GM19452 (cell line): ENCODE measurements at regions not wholly inside any gene's neighbourhood (a gene's known extent, or its start where the extent isn't known, plus 50 kb on each side); places are given as distances from the start of the nearest gene placed in this dataset.

Experiments
- ATAC-seq: cut with Tn5 transposase; IDR thresholded peaks from one replicate; pipeline ENCODE4 v1.9.1; 2021; ENCODE audit not compliant: unreplicated experiment

GRCh38 chr16:73233846-73234424 is 186.0 kb upstream of the ZFHX3 start:
- ATAC-seq = no peak

- ATAC-seq = no peak
These were observed 185.4 kb upstream of the ZFHX3 start for GRCh38 chr16:73233329-73233765.

- ATAC-seq = no peak
These were observed 184.8 kb upstream of the ZFHX3 start for GRCh38 chr16:73232555-73233328.

GRCh38 chr16:73231944-73232554 is 184.1 kb upstream of the ZFHX3 start:
- no peak for ATAC-seq

DNA sequence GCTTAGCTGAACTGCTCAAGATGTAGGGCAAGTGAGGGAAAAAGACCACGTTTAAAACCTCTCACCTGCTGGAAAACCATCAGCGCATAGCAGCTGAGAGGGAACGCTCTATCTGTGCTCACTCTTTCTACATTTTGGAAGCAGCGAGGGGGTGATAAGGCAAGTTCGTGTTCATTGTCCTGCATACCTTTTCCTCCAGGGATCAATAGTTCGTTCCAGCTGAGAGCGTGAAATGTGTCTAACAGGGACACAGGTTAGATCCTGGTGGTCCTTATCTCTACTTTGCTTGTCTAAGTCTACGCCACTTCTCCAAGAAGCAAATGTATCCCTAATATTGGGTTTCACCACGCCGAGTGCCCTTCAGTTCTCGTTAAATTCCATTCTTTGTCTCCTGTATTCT is 183.5 kb upstream of the ZFHX3 start:
- ATAC-seq = no peak

DNA sequence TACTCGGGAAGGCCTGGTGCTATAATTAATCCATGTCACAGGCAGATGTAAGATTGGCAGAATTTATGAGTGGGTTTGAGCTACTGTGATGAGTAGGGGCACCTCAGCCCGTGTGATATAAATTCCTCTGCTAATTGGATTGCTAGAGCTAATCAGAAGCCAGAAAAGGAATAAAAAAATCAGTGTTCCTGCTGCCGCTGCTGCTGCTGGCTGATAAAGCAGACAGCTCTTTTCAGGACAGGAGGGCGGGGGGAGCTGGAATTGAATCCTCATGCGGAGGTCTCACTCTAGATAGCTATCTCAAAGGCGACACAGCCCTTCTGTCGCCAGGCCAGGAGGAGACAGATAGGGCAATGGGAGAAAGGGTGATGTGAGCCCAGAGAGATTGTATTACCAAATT is 182.7 kb upstream of the ZFHX3 start:
- no peak for ATAC-seq

DNA sequence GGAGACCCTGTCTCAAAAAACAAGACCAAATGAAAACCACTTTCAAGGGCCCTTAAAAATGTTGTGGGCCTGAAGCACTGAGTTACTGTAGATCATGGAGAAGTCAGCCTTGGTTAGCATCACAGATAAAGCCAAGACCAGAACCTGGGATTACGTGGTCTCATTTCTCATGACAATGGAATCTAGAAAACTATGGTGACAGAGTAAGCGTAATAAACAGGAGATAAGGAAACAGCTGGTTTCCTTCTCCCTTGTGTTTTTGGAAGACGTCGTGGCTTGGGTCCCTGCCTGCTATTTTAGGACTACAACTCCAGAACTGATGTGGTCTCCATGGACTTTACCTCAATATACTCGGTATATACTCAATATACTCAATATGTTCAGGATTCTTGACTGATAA is 180.7 kb upstream of the ZFHX3 start:
- ATAC-seq = no peak

GRCh38 chr16:73226675-73227074 is 178.7 kb upstream of the ZFHX3 start:
- no peak for ATAC-seq

GRCh38 chr16:73225983-73226382 is 178.1 kb upstream of the ZFHX3 start:
- ATAC-seq = no peak

DNA sequence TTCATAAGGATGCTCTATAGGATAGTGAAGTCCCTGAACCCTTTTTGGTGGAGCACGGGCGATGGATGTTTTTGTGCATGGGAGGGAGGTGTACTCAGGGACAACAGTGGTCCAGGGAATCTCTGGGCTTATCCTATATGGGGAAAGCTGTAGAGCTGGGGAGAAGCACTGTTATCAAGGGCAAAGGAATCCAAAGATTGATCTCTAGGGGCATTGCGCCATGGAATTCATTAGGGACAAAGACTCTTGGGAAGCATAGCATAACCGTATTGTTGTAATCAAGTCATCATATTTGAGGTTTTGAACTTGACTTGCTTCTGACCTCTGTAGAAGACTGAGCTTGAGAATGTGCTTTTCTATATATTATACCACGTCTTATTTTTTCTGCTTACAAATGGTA is 172.9 kb upstream of the ZFHX3 start:
- no peak for ATAC-seq

DNA sequence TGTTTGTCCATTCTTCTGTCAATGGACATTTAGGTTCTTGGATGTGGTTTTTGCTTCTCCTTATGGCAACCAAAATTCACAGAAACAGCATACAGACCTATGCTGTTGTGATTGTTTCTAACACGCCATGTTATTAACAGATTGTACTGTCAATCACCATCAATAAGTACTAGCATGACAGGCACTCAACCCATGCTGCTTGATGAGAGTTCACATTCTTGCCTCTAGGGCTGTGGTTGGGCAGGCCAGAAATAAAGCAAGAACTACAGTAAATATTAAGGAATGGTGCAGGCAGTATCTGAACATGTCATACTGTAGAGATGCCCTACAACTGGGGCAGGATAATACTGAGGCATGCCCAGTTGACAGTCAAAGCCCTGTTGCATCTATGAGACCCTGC is 171.2 kb upstream of the ZFHX3 start:
- no peak for ATAC-seq

DNA sequence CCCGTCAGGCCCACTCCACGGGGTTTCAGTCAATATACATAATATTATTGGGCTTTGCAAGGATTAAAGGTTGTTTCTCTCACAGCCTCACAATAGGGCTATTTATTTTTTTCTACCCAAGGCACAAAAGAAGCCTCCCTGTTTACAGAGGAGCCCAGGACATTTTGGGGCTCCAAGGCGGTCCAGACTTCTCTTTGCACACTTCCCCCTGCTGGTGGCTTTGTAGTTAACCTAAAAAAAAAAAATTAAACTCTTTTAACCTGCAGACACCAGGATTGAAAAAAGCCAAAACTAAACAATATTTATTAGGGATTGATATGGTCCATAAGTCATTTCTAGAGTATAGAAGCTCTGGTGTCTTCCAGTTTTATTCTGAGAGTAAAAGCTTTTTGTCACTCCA is 169.7 kb upstream of the ZFHX3 start:
- ATAC-seq = no peak

GRCh38 chr16:73216932-73217331 is 169.0 kb upstream of the ZFHX3 start:
- no peak for ATAC-seq

GRCh38 chr16:73215678-73216377 is 167.9 kb upstream of the ZFHX3 start:
- no peak for ATAC-seq

- no peak for ATAC-seq
These were observed 167.1 kb upstream of the ZFHX3 start for GRCh38 chr16:73214825-73215677.

- no peak for ATAC-seq
These were observed 166.0 kb upstream of the ZFHX3 start for GRCh38 chr16:73213732-73214455.

DNA sequence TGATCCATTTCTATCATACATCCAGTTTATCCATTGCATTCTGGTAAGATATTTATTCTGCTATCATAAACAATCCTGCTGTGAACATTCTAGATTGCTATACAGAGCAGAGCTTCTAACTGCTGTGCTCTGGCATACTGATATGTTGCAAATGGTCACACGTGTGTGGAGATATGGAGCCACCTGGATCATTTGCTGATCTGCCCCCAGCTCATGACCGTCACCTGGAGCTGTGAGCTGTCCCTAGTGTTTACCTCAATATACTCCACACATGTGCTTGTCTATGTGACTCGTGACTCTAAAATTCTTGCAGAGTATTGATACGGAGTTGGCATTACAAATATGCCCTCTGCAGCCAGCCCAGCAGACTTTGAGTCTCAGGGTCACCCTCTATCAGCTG is 164.5 kb upstream of the ZFHX3 start:
- ATAC-seq = no peak

DNA sequence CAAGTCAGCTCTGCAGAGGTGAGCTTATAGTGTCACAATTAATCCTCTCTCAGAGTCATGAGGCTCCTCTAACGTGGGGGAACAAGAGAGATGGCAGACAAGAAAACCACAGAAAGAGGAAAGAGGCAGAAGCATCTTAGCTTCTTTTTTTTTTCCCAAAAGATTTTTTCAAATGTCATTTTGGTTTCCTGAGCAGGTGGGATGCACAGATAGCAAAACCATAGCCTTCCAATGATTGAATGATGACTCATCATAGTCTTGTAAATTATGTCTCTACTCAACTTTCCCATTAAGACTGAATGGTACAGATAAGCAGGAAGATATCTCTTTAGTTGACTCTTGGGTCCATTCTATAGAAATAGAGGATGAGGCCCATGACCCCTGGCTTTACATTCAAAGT is 162.8 kb upstream of the ZFHX3 start:
- no peak for ATAC-seq

GRCh38 chr16:73210084-73210483 is 162.2 kb upstream of the ZFHX3 start:
- ATAC-seq = no peak

- no peak for ATAC-seq
These were observed 161.3 kb upstream of the ZFHX3 start for GRCh38 chr16:73209190-73209589.
